Duodenal mucosa (tissue), 2 donors: ENCODE measurements at regions not wholly inside any gene's neighbourhood (a gene's known extent, or its start where the extent isn't known, plus 50 kb on each side); places are given as distances from the start of the nearest gene placed in this dataset.

Experiments used
- H3K27ac ChIP-seq: one replicate; pipeline ENCODE4 v1.7.0; 2013; ENCODE audit warnings: low read depth, low read length
- H3K27me3 ChIP-seq, 2 donors: one replicate each; pipeline ENCODE4 v1.7.0; 2013; ENCODE audit warnings: low read length in 2 of 2, control low read depth in 1 of 2; ENCODE audit not compliant: insufficient read depth in 2 of 2, control insufficient read depth in 1 of 2
- H3K36me3 ChIP-seq, 2 donors: one replicate each; pipeline ENCODE4 v1.7.0; 2013; ENCODE audit warnings: low read length in 2 of 2, control low read depth in 1 of 2; ENCODE audit not compliant: insufficient read depth in 2 of 2, control insufficient read depth in 1 of 2
- H3K4me1 ChIP-seq, 2 donors: one replicate each; pipeline ENCODE4 v1.7.0; 2013; ENCODE audit warnings: low read length in 2 of 2, control low read depth in 1 of 2; ENCODE audit not compliant: insufficient read depth in 2 of 2, control insufficient read depth in 1 of 2
- H3K4me3 ChIP-seq, 2 donors: one replicate each; pipeline ENCODE4 v1.7.0; 2013; ENCODE audit warnings: low read length in 2 of 2, low read depth in 1 of 2
- H3K9ac ChIP-seq, 2 donors: one replicate each; pipeline ENCODE4 v1.7.0; 2013; ENCODE audit warnings: low read length in 2 of 2, low read depth in 1 of 2
- H3K9me3 ChIP-seq, 2 donors: one replicate each; pipeline ENCODE4 v1.7.0; 2013; ENCODE audit warnings: low read length in 2 of 2, control low read depth in 1 of 2; ENCODE audit not compliant: control insufficient read depth in 1 of 2

GRCh38 chr7:131276190-131276589, 51.5 kb upstream of the MKLN1 start:
- Histone ChIP-seq H3K36me3 (no peaks in the 10 kb centered on the region), H3K9me3 (no peaks in the 10 kb centered on the region), H3K9ac (no peak overlapping the region), H3K4me3 (no peak overlapping the region), H3K4me1 (no peaks in the 10 kb centered on the region), H3K27ac (no peak overlapping the region), H3K27me3 (peaks cover 0 to 5% of the 10 kb centered on the region in 2 donors)

- H3K9ac ChIP-seq = no peak overlapping the region
- no peaks in the 10 kb centered on the region for H3K36me3 ChIP-seq
- no peak overlapping the region for H3K27ac ChIP-seq
- no peaks in the 10 kb centered on the region for H3K4me1 ChIP-seq
- peaks cover 0 to 5% of the 10 kb centered on the region in 2 donors for H3K27me3 ChIP-seq
- no peaks in the 10 kb centered on the region for H3K9me3 ChIP-seq
- H3K4me3 ChIP-seq = no peak overlapping the region
Measured at GRCh38 chr7:131276748-131277147, 50.9 kb upstream of the MKLN1 start.
